HG02973 (cell line): ENCODE measurements at regions not wholly inside any gene's neighbourhood (a gene's known extent, or its start where the extent isn't known, plus 50 kb on each side); places are given as distances from the start of the nearest gene placed in this dataset.
"Not testable (repeated sequence)": the region's sequence is repeated elsewhere in the genome, so short reads cannot be mapped to it uniquely, and the experiment has no call there.

Experiments used
- ATAC-seq: cut with Tn5 transposase; IDR thresholded peaks from one replicate; pipeline ENCODE4 v1.9.1; 2021; ENCODE audit warnings: moderate library complexity; ENCODE audit not compliant: unreplicated experiment

DNA sequence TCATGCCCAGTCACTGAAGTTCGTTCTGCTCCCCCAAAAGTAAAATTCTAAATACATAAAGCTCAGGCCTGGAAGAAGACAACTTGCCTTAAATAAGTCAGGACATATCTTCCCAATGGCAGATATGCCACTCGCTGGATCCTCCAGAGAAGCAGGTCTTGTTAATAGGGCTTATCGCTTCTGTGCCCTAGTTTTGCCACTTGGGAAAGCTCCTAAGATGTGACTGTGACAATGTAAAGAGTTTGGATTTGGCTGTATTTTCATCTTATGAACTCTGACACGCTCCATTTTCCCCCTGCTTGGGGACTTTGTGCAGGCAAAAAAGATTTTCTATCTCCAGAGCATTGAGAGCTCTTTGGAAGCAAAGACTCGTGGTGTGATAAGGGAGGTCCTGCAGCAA, 279.9 kb downstream of the WDR11 start:
- no peak for ATAC-seq

DNA sequence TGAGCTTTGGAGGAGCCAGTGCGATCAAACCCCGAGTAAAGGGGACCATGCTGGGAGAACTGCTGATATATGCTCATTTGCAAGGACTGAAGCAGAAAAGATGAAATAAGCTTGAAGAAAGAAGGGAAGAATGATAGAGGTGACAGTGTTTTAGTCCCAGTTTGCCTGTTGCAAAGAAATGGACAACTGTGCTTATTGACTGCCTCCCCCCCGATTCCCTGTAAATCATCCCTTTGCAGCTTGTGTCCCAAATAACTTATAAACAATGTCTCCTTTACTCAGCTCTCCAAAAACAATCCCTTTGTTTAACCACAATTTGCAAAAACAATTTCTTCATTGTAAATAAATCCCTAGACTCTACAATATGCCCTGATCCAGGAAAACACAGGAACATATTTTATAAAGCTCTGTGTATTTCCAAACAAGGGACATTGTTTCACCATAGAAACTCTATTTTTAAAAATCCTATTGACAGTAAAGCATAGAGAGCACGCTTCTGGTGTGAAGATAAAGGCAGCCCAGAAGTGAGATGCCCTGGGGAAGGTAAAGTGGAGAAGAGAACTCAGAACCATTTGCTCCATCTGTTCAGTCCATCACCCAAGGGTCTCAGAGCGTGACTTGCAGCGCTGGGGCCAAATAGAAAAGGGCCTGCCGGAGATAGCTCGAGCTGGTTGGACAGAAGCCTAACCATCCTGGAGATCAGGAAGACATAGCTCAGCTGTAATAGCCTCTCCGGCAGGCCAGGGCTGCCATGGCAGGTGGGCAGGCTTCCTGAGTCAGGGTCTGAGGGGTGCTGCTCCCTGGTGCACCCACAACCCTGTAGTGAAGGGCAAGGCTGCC, 280.5 kb downstream of the WDR11 start:
- no peak for ATAC-seq

DNA sequence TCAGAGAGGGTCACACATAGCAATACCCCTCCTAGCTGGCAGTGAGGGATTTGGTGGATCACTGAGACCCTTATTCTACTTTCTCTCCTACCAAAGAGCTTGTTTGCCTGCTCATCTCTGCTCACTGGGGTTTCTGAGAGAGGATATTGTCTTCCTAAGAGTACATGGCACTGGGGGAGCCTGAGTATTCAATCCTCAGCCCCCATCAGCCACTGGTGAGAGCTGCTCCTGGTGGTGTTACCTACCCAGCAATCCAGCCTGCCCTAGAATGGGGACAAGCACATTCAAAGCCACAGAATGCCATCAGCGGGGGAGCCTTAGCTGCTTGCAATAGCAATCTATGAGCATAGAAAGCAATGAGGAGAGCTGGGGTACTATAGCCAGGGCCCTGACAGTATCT, 281.1 kb downstream of the WDR11 start:
- no peak for ATAC-seq

DNA sequence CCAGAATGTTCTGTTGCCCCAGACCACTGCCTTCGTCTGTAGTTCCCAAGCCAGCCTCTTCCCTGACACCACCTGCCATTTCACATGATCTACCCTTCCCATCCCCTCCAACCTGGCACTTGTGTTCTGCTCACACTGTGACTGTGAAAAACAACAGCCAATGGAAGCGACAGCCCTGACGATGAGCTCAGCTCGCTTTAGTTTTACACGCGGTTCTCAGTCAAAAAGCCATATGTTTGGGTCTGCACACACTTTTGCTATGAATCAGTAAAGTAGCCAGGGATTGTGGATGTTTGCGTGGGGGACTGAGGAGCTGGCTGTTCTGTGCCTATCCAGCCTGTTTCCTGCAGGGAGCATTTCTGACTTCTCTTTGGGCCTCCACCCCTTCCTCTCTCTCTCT, 282.7 kb downstream of the WDR11 start:
- ATAC-seq, result no peak

DNA sequence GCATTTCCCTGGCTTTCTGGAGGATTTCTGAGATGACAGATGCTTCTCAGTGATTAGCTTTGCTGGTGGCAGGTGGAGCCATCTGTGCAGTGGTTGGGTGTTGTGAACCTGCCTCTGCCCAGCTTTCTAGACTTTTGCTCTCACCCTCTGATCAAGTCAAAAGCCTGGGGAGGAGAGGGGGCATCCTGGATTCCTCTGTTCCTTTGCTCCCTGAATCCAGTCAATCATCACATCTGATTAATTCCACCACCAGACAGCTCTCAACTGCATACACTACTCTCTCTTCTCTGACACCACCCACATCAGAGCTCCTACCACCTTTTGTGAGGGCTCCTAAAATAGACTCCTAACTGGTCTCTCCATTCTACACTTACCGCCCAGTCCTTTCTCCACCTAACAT, 283.5 kb downstream of the WDR11 start:
- ATAC-seq, result no peak

DNA sequence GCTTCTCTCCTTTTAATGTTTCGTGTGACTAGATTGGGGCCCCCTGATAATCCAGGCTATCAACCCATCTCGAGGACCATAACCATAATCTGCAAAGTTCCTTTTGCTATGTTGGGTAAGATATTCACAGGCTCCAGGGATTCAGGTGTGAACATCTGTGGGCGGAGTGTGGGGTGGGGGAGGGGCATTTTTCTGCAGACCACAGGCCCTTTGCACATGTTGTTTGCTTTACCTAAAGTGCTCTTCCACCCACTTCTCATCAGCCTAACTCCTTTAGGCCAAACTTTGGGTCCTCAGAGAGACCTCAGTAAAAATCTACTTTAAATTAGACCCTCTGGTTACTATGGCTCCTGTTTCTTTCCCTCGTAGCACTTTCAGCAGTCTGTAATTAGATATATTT, 284.4 kb downstream of the WDR11 start:
- ATAC-seq, result no peak

DNA sequence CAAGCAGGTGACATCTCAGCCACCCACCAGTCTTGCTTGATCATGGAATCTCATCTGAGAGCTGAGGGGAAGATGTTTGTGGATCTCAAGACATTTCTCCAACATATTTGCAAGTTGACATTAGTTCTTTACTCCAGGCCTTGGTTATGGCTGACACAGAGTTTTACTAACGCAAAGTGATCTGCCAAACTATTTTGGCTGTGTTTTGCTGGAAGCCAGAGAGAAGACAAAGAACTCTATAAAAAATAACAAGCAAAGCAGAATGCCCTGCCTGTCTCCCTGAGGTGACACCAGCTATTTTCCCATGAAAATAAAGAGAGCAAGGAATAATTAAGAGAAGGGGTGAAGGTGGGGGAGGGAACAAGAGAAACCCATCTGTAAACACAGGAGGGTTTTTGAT, 286.4 kb downstream of the WDR11 start:
- ATAC-seq, result no peak

DNA sequence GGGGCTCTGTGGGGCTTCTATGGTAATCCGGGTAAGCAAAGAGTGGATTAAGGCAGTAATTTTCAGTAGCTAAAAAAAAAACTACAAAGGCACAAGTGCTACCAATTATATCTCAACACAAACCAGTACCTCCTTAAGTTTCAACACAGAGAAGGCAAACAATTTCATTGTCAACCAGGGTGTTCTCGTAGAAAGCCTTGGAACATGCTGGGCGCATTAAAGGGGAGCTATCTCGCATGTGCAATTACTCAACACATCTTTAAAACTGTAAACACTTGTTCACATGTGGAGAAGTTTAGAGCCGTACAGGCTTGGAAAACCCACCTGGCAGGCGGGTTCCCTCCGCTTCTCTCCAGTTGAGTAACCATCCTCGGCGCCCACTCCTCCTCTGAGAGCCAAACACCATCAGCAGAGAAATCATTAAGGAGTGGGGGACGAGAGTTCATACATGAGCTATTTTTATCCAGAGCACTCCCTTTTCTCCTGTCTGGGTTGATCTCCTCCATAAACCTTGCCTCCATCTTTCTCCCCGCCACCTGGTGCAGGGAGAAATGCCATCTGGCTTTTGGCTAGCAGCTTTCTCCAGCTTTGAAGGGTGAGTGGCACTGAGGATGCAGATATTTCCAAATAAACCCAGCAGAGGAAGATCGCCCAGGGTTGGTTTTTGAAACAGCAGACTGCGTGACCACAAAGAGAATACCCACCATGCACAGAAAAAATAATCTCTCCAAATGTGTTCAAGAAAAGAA, 287.1 kb downstream of the WDR11 start:
- ATAC-seq, result no peak

DNA sequence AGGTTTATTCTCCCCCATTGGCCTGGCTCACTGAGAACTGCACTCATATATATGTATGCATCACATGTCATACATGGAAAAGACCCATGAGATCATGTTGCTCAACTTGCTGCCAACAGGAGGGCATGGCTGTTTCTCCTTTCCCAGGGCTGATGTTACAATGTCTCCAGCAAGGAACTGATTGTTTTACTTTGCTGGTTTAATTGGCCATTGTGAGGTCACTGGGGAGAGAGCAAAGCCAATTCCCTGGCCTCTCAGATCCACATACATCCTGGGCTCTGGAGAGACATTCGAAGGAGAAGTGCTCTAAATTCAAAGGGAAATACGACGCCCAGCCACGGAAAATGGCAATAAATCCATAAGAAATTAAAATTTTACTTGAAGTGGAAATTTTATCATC, 287.8 kb downstream of the WDR11 start:
- ATAC-seq, result no peak

DNA sequence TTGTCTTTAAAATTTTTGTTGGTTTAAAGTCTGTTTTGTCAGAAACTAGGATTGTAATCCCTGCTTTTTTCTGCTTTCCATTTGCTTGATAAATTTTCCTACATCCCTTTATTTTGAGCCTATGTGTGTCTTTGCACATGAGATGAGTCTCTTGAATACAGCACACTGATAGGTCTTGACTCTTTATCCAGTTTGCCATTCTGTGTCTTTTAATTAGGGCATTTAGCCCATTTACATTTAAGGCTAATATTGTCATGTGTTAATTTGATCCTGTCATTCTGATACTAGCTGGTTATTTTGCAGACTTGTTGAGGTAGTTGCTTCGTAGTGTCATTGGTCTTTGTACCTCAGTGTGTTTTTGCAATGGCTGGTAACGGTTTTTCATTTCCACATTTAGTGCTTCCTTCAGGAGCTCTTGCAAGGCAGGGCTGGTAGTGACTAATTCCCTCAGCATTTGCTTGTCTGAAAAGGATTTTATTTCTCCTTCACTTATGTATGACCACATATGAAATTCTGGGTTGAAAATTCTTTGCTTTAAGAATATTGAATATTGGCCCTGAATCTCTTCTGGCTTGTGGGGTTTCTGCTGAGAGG, 294.7 kb downstream of the WDR11 start:
- ATAC-seq, result not testable (repeated sequence)

DNA sequence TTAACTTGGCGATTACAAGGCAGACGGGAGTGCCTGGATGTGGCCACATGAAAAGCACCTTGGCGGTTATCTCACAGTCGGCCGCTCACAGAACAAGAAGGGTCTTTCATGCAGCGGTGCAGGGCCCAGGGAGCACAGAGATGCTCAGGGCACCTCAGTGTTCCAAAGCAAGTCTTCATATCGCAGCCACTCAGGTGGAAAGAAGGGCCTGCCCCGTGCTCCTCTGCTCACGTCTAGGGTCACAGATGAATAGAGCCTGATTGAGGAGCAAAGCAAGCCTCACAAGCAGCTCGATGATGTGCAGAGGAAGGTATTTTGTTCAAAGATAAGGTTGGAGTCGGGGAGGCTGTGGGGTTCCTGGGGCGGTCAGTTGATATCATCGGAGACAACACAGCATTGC, 297.8 kb downstream of the WDR11 start:
- no peak for ATAC-seq

DNA sequence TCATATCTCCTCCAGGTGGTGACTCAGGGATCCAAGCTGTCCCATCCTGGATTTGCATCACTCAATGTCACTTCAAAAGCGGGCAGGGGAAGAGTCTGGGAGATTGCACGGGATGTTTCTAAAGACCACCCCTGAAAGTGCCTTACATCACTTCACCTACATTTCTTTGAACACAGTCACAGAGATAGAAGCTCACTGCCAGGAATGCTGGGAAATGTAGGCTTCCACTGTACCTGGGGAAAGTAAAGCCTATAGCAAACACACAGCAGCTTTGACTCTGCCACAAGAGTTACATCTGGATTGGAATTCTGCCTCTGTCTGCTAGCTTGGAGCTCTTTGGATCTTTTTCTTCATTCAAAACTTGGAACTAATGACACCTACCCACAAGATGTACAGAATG, 300.9 kb downstream of the WDR11 start:
- no peak for ATAC-seq

DNA sequence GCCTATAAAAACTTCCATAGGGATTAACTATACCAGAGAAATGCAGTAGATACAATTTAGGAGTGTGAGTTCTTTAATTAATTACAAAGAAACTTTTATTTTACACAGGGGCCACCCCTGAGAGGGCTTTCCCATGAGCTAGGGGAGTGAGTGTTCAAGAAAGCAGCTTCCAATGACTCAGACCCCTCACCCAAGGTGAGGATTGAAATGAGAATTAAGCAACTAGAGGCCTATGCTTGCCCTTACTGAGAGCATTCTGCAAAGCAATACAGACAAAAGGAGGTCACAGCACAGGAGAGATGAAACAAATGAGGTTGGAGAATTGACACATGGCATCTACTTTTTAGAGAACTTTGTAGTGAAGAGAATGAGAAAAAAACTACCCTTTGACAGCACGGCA, 301.8 kb downstream of the WDR11 start:
- ATAC-seq, result no peak

DNA sequence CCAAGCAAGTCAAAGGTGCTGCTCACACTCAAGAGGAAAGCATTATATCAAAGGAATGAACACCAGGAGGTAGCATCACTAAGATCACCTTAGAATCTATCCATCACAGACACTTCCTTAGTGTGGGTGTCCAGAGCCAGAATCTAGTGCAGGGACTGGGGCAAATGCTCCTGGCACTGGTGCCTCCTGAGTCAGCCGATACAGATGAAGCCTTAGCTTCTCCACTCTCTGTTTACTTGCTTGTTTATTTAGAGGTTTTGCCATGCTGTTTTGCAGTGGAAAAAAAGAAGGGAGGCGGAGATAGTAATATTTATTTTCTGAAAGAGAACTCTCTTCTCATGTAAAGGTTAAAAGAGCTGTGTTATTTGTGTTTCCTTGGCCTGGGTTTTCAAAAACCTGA, 303.1 kb downstream of the WDR11 start:
- no peak for ATAC-seq

DNA sequence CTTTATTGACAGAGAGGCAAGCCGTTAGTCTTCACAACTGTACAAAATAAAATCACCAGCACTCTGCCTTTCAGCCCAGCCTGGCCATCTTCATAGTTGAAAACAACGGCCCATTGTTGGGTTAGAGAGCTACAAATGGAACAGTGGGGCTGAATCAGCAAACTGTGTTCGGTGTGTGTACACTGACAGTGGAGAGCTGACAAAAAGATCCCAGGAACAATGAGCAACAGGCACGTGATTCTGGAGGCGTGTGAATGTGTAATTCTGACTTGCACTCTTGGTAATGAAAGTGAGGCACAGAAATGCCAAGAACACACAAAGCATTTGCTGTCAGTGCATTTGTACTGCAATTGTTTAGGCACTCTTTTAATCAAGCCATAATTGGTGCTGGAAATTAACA, 303.7 kb downstream of the WDR11 start:
- ATAC-seq, result no peak

DNA sequence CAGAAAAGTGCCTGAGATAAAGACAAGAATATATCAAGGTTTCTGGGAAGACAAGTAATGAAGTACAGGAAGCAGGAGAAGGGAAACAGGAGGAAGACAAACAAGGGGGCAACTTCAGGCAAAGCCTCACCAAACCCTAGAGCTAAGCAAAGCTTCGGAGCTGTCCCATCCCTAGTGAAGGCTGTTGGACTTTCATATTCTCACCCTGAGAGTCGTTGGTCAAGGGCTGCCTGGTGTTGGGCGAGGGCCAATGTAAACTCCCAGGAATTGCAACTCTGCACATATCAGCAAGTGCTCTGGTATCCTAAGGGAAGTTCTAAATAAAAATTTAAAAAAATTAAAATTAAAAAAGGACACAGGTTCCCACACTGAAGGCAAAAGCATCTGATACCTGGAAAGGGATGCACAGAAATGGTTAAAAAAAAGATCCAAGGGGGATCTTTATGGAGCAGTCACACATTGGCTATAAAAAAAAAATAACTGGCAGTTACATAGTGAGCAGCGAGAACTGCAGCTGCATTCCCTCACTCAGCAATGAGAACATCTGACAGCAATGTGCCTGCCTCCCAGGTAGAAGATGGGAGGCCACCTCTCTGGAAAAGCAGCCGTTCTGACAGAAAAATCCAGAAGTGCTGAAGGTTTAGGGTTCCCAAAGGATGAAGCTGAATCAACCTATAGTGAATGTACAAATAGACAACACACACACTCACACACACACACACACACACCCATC, 304.7 kb downstream of the WDR11 start:
- ATAC-seq, result no peak

DNA sequence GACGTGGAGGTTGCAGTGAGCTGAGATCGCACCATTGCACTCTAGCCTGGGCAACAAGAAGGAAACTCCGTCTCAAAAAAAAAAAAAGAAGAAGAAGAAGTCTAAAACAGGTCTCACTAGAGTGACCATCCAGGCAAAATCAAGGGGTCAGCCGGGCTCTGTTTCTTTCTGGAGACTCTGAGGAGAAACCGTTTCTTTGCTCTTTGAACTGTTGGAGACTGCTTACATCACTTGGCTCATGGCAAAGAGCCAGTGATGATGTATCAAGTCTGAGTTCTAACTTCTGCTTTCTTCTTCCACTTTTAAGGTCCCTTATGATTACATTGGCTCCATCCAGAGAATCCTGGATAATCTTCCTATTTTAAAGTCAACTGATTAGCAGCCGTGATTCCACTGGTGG, 306.8 kb downstream of the WDR11 start:
- no peak for ATAC-seq

DNA sequence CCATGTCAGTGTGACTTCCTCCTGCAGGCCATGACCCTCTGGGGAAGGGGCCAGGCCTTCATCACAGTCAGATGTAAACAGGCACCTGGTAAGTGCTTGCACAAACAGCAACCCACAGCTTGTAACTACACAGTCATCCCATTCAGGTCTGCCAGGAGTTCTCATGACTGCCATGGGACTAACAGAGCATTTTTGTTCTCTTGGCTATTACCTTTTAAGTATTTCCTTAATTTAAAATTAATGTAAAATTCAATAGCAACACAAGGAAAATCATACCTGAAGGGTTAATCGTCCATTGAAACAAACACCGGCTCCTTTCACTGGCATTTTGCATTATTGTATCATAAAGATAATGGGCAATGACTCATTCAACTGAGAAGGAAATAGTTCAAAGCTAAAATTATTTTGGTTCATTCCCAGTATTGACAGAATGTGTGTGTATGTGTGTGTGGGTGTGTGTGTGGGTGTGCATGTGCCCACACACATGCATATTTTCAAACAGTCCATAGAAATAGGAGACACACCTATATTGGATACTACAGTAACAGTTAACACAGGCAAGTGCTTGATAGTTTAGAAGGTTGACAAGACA, 307.9 kb downstream of the WDR11 start:
- ATAC-seq, result no peak

DNA sequence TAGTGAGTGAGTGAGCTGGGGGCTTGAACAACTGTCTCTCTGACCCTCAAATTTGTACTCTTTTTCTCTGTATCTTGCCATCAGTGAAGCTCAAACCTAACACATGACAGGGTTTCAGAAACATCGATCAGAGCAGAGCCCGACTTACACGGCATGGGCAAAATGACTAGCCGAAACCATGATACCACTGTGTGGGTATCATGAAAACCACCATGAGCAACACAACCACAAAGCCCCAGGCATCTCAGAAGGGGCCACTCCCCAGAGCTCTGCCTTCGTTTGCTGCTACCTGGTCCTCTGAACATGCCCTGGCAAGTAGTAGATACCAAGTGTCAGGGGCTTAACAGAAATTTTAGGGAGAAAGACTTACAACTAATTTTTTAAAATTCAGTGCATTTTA, 308.5 kb downstream of the WDR11 start:
- ATAC-seq, result no peak

DNA sequence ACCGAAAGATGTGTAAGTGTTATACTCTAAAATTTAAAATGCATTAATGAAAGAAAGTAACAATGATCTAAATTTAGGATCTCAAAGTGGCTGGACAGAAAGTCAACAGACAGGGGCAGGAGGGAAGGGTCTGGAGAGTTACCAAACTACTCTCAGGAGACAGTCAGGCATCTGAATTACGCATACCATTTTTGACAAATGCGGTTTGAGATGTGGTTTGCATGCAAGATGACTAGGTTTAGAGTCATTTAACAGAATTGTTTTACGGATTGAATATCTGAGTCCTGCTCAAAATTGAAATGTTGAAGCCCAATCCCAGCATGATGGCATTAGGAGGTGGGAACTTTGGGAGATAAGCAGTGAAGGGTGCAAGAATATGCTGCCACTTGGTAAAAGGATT, 314.1 kb downstream of the WDR11 start:
- ATAC-seq, result no peak
